ENCODE measurements at regions not wholly inside any gene's neighbourhood (a gene's known extent, or its start where the extent isn't known, plus 50 kb on each side); places are given as distances from the start of the nearest gene placed in this dataset.

DNA sequence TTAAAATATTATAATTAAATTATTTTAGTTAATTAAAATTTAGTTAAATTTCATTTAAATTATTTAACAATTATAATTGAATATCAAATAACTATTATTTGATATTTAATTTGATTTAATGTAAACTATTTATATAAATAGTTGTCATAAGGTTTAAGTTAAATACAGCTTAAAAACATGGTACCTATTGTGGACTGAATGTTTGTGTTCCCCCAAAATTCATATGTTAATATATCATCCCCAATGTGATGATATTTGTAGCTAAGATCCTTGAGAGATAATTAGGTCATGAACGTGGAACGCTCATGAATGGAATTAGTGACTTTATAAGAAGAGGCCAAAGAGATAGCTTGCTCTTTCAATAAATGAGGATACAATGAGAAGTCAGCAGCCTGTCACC lies 505.7 kb upstream of the LRATD1 start:
- no peak for DNase-seq

- DNase-seq, result no peak
Measured at GRCh38 chr2:14127765-14128164, 504.8 kb upstream of the LRATD1 start.

DNA sequence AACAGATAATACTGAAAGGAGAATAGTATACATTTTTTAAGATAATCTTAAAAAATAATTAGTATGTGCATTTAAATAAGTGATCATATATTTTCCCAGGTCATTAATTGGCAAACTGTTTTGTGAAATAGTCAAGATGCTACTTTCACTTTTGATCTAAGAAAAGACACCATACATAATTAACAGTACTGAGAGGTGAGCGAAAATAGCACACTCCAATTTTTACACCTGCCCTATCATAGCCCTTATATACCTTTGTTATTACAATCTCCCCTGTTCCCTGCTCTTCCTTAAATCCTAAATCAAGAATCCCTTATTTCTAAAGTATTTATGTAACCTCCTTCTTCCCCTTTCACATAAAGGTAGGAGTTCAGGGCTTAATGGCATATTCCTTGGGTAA lies 500.1 kb upstream of the LRATD1 start:
- no peak for DNase-seq

DNA sequence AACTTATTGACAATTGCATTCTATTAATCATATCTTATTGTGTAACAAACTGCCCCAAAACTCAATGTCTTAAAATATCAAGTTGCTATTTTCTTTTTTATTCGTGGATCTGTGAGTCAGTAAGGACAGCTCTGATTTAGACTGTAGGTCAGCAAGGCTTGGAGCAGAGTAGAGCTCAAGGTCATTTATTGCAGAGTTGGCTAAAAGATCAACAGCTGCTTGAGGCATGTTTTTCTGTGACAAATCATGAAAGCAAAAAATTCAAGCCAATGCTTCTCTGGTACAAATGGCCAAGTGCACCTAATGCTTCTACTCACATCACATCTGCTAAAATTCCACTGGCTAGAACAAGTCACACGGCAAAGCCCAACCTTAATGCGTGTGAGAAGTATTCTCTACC lies 497.7 kb upstream of the LRATD1 start:
- DNase-seq, result no peak

GRCh38 chr2:14136030-14136429 lies 496.5 kb upstream of the LRATD1 start:
- no peak for DNase-seq

DNA sequence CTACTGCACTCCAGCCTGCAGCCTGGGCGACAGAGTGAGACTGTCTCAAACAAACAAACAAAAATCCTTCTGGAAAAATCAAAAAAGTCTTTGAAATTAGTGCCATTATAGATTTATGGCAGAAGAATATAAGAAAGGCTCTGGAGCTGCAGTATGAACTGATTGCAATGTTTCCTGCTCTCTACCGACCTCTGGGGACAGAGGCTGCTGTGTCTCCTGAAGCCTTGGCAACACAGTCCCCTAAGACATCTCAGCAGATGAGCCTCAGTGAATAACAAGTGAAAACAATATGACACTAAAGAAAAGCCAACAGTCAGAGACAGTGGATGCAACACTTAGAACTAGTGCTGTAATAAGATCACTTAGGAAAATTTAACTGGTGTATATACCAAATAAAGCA lies 494.9 kb upstream of the LRATD1 start:
- no peak for DNase-seq

DNA sequence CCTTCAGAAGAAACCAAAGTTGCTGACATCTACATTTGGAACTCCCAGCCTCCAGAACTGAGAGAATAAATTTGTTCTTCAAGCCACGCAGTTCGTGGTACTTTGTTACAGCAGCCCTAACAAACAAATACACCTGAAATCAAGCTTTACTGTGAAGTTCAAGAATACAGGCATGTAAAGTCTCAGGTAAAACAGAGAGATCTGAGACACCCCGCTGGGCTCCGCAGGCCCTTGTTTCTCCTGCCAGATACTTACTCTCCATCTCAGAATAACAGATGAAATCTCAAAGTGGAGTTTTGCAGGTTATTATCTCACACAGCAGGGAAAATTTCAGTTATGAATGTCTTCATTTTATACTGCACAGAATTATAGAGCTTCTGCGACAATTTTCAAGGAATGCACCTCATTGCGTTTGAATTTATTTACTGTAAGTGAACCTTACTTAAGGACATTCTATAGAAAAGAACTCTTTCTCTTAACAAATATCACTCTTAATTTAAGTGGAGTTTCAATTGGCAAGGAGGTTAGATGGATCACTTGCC lies 492.4 kb upstream of the LRATD1 start:
- DNase-seq, result no peak

DNA sequence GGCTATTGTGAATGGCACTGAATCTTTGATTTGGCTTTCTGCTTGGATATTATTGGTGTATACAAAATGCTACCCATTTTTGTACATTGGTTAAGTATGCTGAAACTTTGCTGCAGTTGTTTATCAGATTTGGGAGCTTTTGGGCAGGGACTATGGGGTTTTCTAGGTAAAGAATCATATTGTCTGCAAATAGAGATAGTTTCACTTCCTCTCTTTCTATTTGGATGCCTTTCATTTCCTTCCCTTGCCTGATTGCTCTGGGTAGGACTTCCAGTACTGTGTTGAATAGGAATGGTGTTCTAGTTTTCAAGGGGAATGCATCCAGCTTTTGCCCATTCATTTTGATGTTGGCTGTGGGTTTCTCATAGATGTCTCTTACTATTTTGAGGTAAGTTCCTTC lies 489.1 kb upstream of the LRATD1 start:
- no peak for DNase-seq

- no peak for DNase-seq
Measured at GRCh38 chr2:14148216-14148615, 484.3 kb upstream of the LRATD1 start.

GRCh38 chr2:14157816-14158215 lies 474.7 kb upstream of the LRATD1 start:
- no peak for DNase-seq

- DNase-seq, result no peak
Measured at GRCh38 chr2:14180333-14180732, 452.2 kb upstream of the LRATD1 start.

DNA sequence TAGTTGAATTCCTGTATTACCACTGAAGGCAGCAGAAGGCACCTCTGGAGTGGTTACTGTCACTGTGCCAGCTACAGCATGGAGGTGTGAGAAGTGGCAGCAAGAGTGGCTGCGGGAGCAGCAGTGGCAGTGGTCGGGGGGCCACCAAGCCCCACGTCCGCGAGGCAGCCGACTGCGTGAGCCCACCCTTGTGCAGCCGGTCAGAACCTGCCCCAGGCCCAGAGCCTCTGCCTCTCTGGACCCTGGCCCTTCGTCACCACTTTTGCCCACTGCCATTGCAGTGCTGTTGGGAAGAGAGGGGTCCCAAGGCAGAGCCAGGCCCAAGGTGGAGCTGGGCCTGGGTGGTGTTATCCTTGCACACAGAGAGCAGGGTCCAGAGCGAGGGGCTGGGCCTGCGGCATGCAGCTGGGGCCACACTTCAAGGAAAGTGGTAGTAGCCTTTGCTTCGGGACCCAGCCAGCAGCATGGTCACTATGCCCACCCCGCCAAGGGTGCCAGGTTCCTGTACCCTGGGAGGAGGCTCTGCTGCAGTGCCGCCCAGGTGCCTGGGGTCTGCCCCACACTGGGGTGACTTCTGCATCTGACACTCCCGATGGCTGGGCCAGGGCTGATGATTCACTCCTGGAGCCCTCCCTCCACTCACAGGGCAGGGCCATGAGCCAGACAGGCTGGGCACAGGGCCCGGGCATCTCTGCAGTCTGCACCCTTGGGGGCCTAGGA lies 450.1 kb upstream of the LRATD1 start:
- DNase-seq, result no peak

GRCh38 chr2:14185906-14186305 lies 446.6 kb upstream of the LRATD1 start:
- DNase-seq, result no peak

DNA sequence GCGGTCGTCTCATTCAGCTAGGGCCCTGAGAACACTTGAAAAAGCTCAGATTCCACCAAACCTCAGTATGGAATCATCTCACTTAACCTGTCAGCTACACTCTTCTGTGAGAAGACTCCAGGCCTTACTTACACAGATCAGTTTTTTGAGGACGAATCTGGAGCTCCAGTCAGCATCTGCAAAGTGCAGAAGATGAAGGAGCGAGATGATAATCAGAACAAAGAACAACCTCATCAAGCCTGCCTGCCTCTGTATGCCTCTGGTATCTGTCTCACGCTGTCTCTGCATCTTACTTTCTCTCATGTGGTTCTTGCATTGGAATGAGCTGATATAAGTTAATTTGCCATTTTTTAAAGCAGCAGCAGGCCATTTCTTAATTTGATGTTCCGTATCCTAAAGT lies 444.1 kb upstream of the LRATD1 start:
- DNase-seq, result no peak

DNA sequence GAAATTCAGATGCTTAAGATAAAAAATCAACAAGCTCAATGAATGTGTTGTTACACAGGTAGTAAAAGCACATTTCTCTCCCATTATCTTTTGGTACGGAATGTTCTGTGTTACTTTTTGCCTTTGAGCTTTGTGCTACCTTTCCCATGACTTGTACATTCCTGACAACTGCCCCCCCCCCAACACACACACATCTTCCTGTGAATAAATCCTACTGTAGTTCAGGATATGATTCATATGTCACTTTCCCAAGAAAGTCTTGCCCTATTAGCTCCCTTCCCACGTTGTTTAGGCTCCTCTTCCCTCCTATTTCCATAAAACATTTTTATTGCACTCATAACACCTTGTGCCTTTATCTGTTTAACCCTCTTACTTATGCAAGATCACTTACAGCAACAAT lies 442.6 kb upstream of the LRATD1 start:
- DNase-seq, result no peak

GRCh38 chr2:14194233-14194632 lies 438.3 kb upstream of the LRATD1 start:
- no peak for DNase-seq

GRCh38 chr2:14197293-14197692 lies 435.2 kb upstream of the LRATD1 start:
- DNase-seq, result no peak

- no peak for DNase-seq
Measured at GRCh38 chr2:14199040-14199439, 433.5 kb upstream of the LRATD1 start.

- no peak for DNase-seq
Measured at GRCh38 chr2:14219306-14219705, 413.2 kb upstream of the LRATD1 start.

- no peak for DNase-seq
Measured at GRCh38 chr2:14220101-14220500, 412.4 kb upstream of the LRATD1 start.

GRCh38 chr2:14221466-14221865 lies 411.1 kb upstream of the LRATD1 start:
- no peak for DNase-seq

- DNase-seq, result no peak
Measured at GRCh38 chr2:14223576-14223975, 408.9 kb upstream of the LRATD1 start.

GRCh38 chr2:14231391-14231898 lies 401.1 kb upstream of the LRATD1 start:
- no peak for DNase-seq

- no peak for DNase-seq
Measured at GRCh38 chr2:14232217-14232616, 400.3 kb upstream of the LRATD1 start.

- no peak for DNase-seq
Measured at GRCh38 chr2:14234911-14235310, 397.6 kb upstream of the LRATD1 start.

All from stimulated activated CD4-positive, alpha-beta T cell treated with anti-CD3 and anti-CD28 coated beads, Interleukin-15, amount 100 ng/mL, for 24 hours (primary cell).